ENCODE measurements at regions not wholly inside any gene's neighbourhood (a gene's known extent, or its start where the extent isn't known, plus 50 kb on each side); places are given as distances from the start of the nearest gene placed in this dataset.

DNA sequence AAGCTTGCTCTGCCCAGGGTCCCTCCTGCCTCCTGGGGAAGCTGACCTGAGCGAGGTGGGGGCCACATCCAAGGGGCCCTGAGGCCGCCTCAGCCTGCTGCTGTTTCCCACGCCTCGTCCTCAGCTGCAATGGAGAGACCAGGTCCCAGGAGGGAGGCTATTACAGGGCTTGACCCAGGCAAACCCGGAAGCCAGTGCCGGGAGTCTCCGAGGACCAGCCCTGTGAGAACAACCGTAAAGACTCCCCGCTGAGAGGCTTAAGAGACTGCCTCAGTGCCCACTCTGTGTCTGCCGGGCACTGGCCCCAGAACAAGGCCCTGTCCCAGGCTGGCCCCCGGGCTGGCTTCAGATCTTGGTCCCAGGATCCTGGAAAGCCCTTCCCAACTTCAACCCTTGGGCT is 124.3 kb upstream of the FGF3 start (continued):
- TF ChIP-seq, protein P1, sequence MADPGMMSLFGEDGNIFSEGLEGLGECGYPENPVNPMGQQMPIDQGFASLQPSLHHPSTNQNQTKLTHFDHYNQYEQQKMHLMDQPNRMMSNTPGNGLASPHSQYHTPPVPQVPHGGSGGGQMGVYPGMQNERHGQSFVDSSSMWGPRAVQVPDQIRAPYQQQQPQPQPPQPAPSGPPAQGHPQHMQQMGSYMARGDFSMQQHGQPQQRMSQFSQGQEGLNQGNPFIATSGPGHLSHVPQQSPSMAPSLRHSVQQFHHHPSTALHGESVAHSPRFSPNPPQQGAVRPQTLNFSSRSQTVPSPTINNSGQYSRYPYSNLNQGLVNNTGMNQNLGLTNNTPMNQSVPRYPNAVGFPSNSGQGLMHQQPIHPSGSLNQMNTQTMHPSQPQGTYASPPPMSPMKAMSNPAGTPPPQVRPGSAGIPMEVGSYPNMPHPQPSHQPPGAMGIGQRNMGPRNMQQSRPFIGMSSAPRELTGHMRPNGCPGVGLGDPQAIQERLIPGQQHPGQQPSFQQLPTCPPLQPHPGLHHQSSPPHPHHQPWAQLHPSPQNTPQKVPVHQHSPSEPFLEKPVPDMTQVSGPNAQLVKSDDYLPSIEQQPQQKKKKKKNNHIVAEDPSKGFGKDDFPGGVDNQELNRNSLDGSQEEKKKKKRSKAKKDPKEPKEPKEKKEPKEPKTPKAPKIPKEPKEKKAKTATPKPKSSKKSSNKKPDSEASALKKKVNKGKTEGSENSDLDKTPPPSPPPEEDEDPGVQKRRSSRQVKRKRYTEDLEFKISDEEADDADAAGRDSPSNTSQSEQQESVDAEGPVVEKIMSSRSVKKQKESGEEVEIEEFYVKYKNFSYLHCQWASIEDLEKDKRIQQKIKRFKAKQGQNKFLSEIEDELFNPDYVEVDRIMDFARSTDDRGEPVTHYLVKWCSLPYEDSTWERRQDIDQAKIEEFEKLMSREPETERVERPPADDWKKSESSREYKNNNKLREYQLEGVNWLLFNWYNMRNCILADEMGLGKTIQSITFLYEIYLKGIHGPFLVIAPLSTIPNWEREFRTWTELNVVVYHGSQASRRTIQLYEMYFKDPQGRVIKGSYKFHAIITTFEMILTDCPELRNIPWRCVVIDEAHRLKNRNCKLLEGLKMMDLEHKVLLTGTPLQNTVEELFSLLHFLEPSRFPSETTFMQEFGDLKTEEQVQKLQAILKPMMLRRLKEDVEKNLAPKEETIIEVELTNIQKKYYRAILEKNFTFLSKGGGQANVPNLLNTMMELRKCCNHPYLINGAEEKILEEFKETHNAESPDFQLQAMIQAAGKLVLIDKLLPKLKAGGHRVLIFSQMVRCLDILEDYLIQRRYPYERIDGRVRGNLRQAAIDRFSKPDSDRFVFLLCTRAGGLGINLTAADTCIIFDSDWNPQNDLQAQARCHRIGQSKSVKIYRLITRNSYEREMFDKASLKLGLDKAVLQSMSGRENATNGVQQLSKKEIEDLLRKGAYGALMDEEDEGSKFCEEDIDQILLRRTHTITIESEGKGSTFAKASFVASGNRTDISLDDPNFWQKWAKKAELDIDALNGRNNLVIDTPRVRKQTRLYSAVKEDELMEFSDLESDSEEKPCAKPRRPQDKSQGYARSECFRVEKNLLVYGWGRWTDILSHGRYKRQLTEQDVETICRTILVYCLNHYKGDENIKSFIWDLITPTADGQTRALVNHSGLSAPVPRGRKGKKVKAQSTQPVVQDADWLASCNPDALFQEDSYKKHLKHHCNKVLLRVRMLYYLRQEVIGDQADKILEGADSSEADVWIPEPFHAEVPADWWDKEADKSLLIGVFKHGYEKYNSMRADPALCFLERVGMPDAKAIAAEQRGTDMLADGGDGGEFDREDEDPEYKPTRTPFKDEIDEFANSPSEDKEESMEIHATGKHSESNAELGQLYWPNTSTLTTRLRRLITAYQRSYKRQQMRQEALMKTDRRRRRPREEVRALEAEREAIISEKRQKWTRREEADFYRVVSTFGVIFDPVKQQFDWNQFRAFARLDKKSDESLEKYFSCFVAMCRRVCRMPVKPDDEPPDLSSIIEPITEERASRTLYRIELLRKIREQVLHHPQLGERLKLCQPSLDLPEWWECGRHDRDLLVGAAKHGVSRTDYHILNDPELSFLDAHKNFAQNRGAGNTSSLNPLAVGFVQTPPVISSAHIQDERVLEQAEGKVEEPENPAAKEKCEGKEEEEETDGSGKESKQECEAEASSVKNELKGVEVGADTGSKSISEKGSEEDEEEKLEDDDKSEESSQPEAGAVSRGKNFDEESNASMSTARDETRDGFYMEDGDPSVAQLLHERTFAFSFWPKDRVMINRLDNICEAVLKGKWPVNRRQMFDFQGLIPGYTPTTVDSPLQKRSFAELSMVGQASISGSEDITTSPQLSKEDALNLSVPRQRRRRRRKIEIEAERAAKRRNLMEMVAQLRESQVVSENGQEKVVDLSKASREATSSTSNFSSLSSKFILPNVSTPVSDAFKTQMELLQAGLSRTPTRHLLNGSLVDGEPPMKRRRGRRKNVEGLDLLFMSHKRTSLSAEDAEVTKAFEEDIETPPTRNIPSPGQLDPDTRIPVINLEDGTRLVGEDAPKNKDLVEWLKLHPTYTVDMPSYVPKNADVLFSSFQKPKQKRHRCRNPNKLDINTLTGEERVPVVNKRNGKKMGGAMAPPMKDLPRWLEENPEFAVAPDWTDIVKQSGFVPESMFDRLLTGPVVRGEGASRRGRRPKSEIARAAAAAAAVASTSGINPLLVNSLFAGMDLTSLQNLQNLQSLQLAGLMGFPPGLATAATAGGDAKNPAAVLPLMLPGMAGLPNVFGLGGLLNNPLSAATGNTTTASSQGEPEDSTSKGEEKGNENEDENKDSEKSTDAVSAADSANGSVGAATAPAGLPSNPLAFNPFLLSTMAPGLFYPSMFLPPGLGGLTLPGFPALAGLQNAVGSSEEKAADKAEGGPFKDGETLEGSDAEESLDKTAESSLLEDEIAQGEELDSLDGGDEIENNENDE (IDR thresholded peaks at IDR 0.05; ENCODE audit: insufficient replicate concordance, low read length): no peak
- TF ChIP-seq CHD1 (IDR thresholded peaks at IDR 0.05; ENCODE audit: low read depth, low read length) (no peak), BACH1 (IDR thresholded peaks at IDR 0.05; ENCODE audit: low read length) (no peak), GTF2F1 (IDR thresholded peaks at IDR 0.05; ENCODE audit: borderline replicate concordance, low read depth, low read length) (no peak), SIRT6 (IDR thresholded peaks at IDR 0.05; ENCODE audit: low read length) (no peak), CEBPB (IDR thresholded peaks at IDR 0.05; ENCODE audit: low read depth, low read length) (no peak), POLR2A (IDR thresholded peaks at IDR 0.05; ENCODE audit: control extremely low read depth in 1 of 2, low read depth in 2 of 2, low read length in 2 of 2) (no peak), RFX5 (IDR thresholded peaks at IDR 0.05; ENCODE audit: borderline replicate concordance, low read depth, low read length) (no peak), CBX8 (IDR thresholded peaks at IDR 0.05; ENCODE audit: borderline replicate concordance, low read depth, low read length) (no peak), TCF12 (IDR thresholded peaks at IDR 0.05; ENCODE audit: low read depth, low read length) (no peak)
- TF ChIP-seq, protein P2, sequence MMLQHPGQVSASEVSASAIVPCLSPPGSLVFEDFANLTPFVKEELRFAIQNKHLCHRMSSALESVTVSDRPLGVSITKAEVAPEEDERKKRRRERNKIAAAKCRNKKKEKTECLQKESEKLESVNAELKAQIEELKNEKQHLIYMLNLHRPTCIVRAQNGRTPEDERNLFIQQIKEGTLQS (IDR thresholded peaks at IDR 0.05; ENCODE audit: insufficient read depth, low read depth, low read length): no peak
- TF ChIP-seq, protein P3, sequence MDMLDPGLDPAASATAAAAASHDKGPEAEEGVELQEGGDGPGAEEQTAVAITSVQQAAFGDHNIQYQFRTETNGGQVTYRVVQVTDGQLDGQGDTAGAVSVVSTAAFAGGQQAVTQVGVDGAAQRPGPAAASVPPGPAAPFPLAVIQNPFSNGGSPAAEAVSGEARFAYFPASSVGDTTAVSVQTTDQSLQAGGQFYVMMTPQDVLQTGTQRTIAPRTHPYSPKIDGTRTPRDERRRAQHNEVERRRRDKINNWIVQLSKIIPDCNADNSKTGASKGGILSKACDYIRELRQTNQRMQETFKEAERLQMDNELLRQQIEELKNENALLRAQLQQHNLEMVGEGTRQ (IDR thresholded peaks at IDR 0.05; ENCODE audit: low read length): no peak
